Ishikawa (cell line): ENCODE measurements at regions not wholly inside any gene's neighbourhood (a gene's known extent, or its start where the extent isn't known, plus 50 kb on each side); places are given as distances from the start of the nearest gene placed in this dataset.

ENCODE experiments used
- CEBPB ChIP-seq: IDR thresholded peaks from 2 replicates; pipeline ENCODE4 v1.6.1; 2012
- CREB1 ChIP-seq: IDR thresholded peaks from 2 replicates; pipeline ENCODE4 v1.6.1; 2012; ENCODE audit warnings: low read depth
- EGR1 ChIP-seq: IDR thresholded peaks from 2 replicates; pipeline ENCODE4 v1.6.1; 2012
- EP300 ChIP-seq: IDR thresholded peaks from 2 replicates; pipeline ENCODE4 v1.6.1; 2012; ENCODE audit warnings: borderline replicate concordance
- FOXM1 ChIP-seq: IDR thresholded peaks from 2 replicates; pipeline ENCODE4 v1.6.1; 2012; ENCODE audit warnings: low read depth, borderline replicate concordance
- NFIC ChIP-seq: IDR thresholded peaks from 2 replicates; pipeline ENCODE4 v1.6.1; 2012
- RAD21 ChIP-seq: IDR thresholded peaks from 2 replicates; pipeline ENCODE4 v1.6.1; 2012; ENCODE audit warnings: low read depth
- REST ChIP-seq: IDR thresholded peaks from 2 replicates; pipeline ENCODE4 v1.6.1; 2012; ENCODE audit warnings: low read depth, mild to moderate bottlenecking
- TAF1 ChIP-seq: IDR thresholded peaks from 2 replicates; pipeline ENCODE4 v1.6.1; 2012; ENCODE audit warnings: low read depth, mild to moderate bottlenecking
- TCF12 ChIP-seq: IDR thresholded peaks from 2 replicates; pipeline ENCODE4 v1.6.1; 2012; ENCODE audit warnings: low read depth
- USF1 ChIP-seq: IDR thresholded peaks from 2 replicates; pipeline ENCODE4 v1.6.1; 2012
- YY1 ChIP-seq: IDR thresholded peaks from 2 replicates; pipeline ENCODE4 v1.6.1; 2012; ENCODE audit warnings: low read depth
- ZBTB7A ChIP-seq: IDR thresholded peaks from 2 replicates; pipeline ENCODE4 v1.6.1; 2012; ENCODE audit warnings: low read depth
- TF ChIP-seq, protein P1 (sequence below): IDR thresholded peaks from 2 replicates; pipeline ENCODE4 v1.6.1; 2012

GRCh38 chr2:78070693-78071092 is 548.5 kb upstream of the LRRTM4 start:
- no peak for TF ChIP-seq YY1
- no peak for TF ChIP-seq CEBPB
- no peak for TF ChIP-seq EP300
- no peak for TF ChIP-seq FOXM1
- TF ChIP-seq, protein P1, sequence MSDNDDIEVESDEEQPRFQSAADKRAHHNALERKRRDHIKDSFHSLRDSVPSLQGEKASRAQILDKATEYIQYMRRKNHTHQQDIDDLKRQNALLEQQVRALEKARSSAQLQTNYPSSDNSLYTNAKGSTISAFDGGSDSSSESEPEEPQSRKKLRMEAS, result no peak
- TF ChIP-seq CREB1, result no peak
- no peak for TF ChIP-seq USF1
- no peak for TF ChIP-seq NFIC
- TF ChIP-seq ZBTB7A, result no peak
- no peak for TF ChIP-seq RAD21
- TF ChIP-seq TCF12, result no peak
- no peak for TF ChIP-seq EGR1
- no peak for TF ChIP-seq REST
- TF ChIP-seq TAF1, result no peak
